Psoas muscle (tissue), 7 donors: ENCODE measurements at regions not wholly inside any gene's neighbourhood (a gene's known extent, or its start where the extent isn't known, plus 50 kb on each side); places are given as distances from the start of the nearest gene placed in this dataset.

Experiments
- ATAC-seq, 4 donors: fragments of 200-7000 bp; cut with Tn5 transposase; one replicate each; pipeline ENCODE4 v1.9.1; 2020; ENCODE audit warnings: moderate library complexity in 3 of 4, mild to moderate bottlenecking in 2 of 4
- DNase-seq, 2 donors: peaks; one replicate each; pipeline ENCODE4 v3.0.0-alpha.2; 2020
- H3K27ac ChIP-seq: fragments of 200-600 bp; one replicate; pipeline ENCODE4 v1.8.0; 2022
- H3K27me3 ChIP-seq, 3 donors: fragments of 200-600 bp in 1 of 3; one replicate each; pipeline versions ENCODE4 v1.6.1 to v1.8.0; 2013 to 2022; ENCODE audit warnings: low read length in 2 of 3, mild to moderate bottlenecking in 2 of 3, moderate library complexity in 1 of 3; ENCODE audit not compliant: insufficient read depth in 3 of 3
- H3K36me3 ChIP-seq, 2 donors: fragments of 200-600 bp in 1 of 2; one replicate each; pipeline versions ENCODE4 v1.6.1 to v1.8.0; 2013 to 2022; ENCODE audit warnings: low read depth in 1 of 2, mild to moderate bottlenecking in 1 of 2, moderate library complexity in 1 of 2; ENCODE audit not compliant: insufficient read depth in 1 of 2
- H3K4me1 ChIP-seq: fragments of 200-600 bp; one replicate; pipeline ENCODE4 v1.8.0; 2022
- H3K4me3 ChIP-seq: fragments of 200-600 bp; one replicate; pipeline ENCODE4 v1.8.0; 2022; ENCODE audit warnings: mild to moderate bottlenecking
- H3K9me3 ChIP-seq: fragments of 200-600 bp; one replicate; pipeline ENCODE4 v1.8.0; 2022
- CTCF ChIP-seq: fragments of 200-600 bp; IDR thresholded peaks from one replicate; pipeline ENCODE4 v1.8.0; 2022; ENCODE audit warnings: antibody characterized with exemption
- WGBS, 3 donors: extraction: QIAGEN DNeasy Blood & Tissue Kit; methylation state at CpG; one replicate each; pipeline versions ENCODE4 v1.1.6 to v1.1.7; 2013; 5-methylcytosine and 5-hydroxymethylcytosine counted together
- intact Hi-C, 2 donors: fragments of 100-400 bp; cut with DNase I; formaldehyde crosslinking; loops; one replicate each; pipeline versions ENCODE4 v1.11.0 to v1.14.2; 2022
- donor health status: healthy with polysubstance abuse.
- donor health status: DM: no; HTN: no; CAD: no; lungs with moderate emphysema.
- donor health status: Bipolar disorder and iron deficiency.
- donor health status: healthy.
- donor health status: DM: yes; HTN: yes; CAD: no.
- donor health status: DM: no; HTN: no; CAD: no.
- donor health status: DM: yes; HTN: yes; CAD: no.

GRCh38 chr4:136183513-136183912 lies 1348.8 kb downstream of the PCDH18 start:
- Histone ChIP-seq H3K27me3 (peaks cover 0 to 1% (median 0%) of the 10 kb centered on the region in 3 donors), H3K9me3 (no peaks in the 10 kb centered on the region), H3K36me3 (no peaks in the 10 kb centered on the region), H3K4me1 (no peaks in the 10 kb centered on the region), H3K27ac (no peak overlapping the region), H3K4me3 (no peak overlapping the region)
- no peak for ATAC-seq
- no peak for DNase-seq
- TF ChIP-seq CTCF, result no peak
- intact Hi-C loops, result no loop called here
- 90 to 93% (median 92%) methylated on average over 4 of the region's 4 CpGs for WGBS, 3 donors

- ATAC-seq (no peak), DNase-seq (no peak)
- Histone ChIP-seq H3K27me3 (no peaks in the 10 kb centered on the region), H3K4me1 (no peaks in the 10 kb centered on the region), H3K36me3 (no peaks in the 10 kb centered on the region), H3K9me3 (no peaks in the 10 kb centered on the region), H3K27ac (no peak overlapping the region), H3K4me3 (no peak overlapping the region)
- intact Hi-C loops, result no loop called here
- no peak for TF ChIP-seq CTCF
- 35 to 75% (median 56%) methylated on average over 1 of the region's 1 CpG for WGBS, 3 donors
These were observed 1375.3 kb downstream of the PCDH18 start for GRCh38 chr4:136156947-136157346.

GRCh38 chr4:136150046-136150445 lies 1382.2 kb downstream of the PCDH18 start:
- intact Hi-C loops, result no loop called here

GRCh38 chr4:136136601-136137000 lies 1395.7 kb downstream of the PCDH18 start:
- no peaks in the 10 kb centered on the region for H3K9me3 ChIP-seq
- intact Hi-C loops, result no loop called here
- ATAC-seq (no peak), DNase-seq (no peak)
- H3K4me3 ChIP-seq, result no peak overlapping the region
- H3K27ac ChIP-seq, result no peak overlapping the region
- no peaks in the 10 kb centered on the region for H3K4me1 ChIP-seq
- no peak for TF ChIP-seq CTCF
- H3K27me3 ChIP-seq, result no peaks in the 10 kb centered on the region
- 78 to 82% (median 79%) methylated on average over 3 of the region's 3 CpGs for WGBS, 3 donors
- H3K36me3 ChIP-seq, result no peaks in the 10 kb centered on the region

More at GRCh38 chr4:136150046-136150445, 1382.2 kb downstream of the PCDH18 start:
- 79 to 86% (median 85%) methylated on average over 6 of the region's 6 CpGs for WGBS, 3 donors
- Histone ChIP-seq H3K36me3 (no peaks in the 10 kb centered on the region), H3K27ac (no peak overlapping the region), H3K27me3 (no peaks in the 10 kb centered on the region), H3K4me3 (no peak overlapping the region), H3K9me3 (no peaks in the 10 kb centered on the region), H3K4me1 (no peaks in the 10 kb centered on the region)
- TF ChIP-seq CTCF, result no peak
- ATAC-seq (no peak), DNase-seq (no peak)

- Histone ChIP-seq H3K9me3 (no peaks in the 10 kb centered on the region), H3K4me3 (no peak overlapping the region), H3K27ac (no peak overlapping the region), H3K36me3 (no peaks in the 10 kb centered on the region), H3K4me1 (no peaks in the 10 kb centered on the region), H3K27me3 (no peaks in the 10 kb centered on the region)
- ATAC-seq (no peak), DNase-seq (no peak)
- TF ChIP-seq CTCF, result no peak
- whole genome bisulfite sequencing, 3 donors, result 88 to 94% (median 89%) methylated on average over 1 of the region's 1 CpG
- intact Hi-C loops, result no loop called here
These were observed 1408.0 kb downstream of the PCDH18 start for GRCh38 chr4:136124251-136124745.
